Ectodermal cell (in vitro differentiated cells): ENCODE measurements at regions not wholly inside any gene's neighbourhood (a gene's known extent, or its start where the extent isn't known, plus 50 kb on each side); places are given as distances from the start of the nearest gene placed in this dataset.
"Not testable (repeated sequence)": the region's sequence is repeated elsewhere in the genome, so short reads cannot be mapped to it uniquely, and the experiment has no call there.

Experiments used
- H3K27ac ChIP-seq: 2 replicates; pipeline ENCODE4 v1.7.0; 2013; ENCODE audit warnings: mild to moderate bottlenecking, low read depth, low read length; ENCODE audit not compliant: insufficient read depth, poor library complexity, severe bottlenecking
- H3K27me3 ChIP-seq: 2 replicates; pipeline ENCODE4 v1.7.0; 2013; ENCODE audit warnings: mild to moderate bottlenecking, low read length; ENCODE audit not compliant: insufficient read depth, control insufficient read depth, poor library complexity, severe bottlenecking
- H3K36me3 ChIP-seq: one replicate; pipeline ENCODE4 v1.7.0; 2013; ENCODE audit warnings: low read length; ENCODE audit not compliant: control insufficient read depth, insufficient read depth
- H3K4me1 ChIP-seq: one replicate; pipeline ENCODE4 v1.7.0; 2013; ENCODE audit warnings: low read length; ENCODE audit not compliant: control insufficient read depth, insufficient read depth
- H3K4me3 ChIP-seq: 2 replicates; pipeline ENCODE4 v1.7.0; 2013; ENCODE audit warnings: low read depth, low read length, control low read depth; ENCODE audit not compliant: insufficient read depth
- H3K9me3 ChIP-seq: 2 replicates; pipeline ENCODE4 v1.7.0; 2013; ENCODE audit warnings: mild to moderate bottlenecking, low read length, moderate library complexity; ENCODE audit not compliant: control insufficient read depth
- WGBS, 2 experiments: methylation state at CpG; one replicate each; pipeline ENCODE4 v1.1.7; 2013; ENCODE audit warnings: missing lambda C conversion rate in 2 of 2; 5-methylcytosine and 5-hydroxymethylcytosine counted together

GRCh38 chr4:173651651-173652282 is 121.7 kb upstream of the HAND2 start:
- no peaks in the 10 kb centered on the region for H3K36me3 ChIP-seq
- 90 to 98% methylated on average over 7 of the region's 7 CpGs for WGBS, 2 experiments
- H3K27me3 ChIP-seq, result no peaks in the 10 kb centered on the region
- no peak overlapping the region for H3K4me3 ChIP-seq
- H3K9me3 ChIP-seq, result no peaks in the 10 kb centered on the region
- no peak overlapping the region for H3K27ac ChIP-seq
- no peaks in the 10 kb centered on the region for H3K4me1 ChIP-seq

DNA sequence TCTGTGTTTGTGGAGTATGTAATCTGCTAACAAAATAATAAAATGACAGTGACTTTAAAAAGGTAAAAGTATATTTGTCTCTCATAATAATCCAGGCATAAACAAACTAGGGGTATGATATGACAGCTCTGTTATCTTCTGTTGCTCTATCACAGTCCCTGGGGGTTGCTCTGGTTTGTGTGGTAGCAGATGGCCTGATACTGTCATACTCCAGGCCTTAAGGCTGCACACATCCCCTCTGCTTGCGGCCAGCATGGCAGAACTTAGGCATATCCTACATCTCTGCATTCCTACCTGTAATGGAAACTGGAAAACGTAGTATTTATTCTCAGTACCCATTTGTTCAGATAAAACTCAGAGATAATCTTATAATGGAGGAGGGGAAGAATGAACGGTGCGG is 117.9 kb upstream of the HAND2 start:
- Histone ChIP-seq H3K27ac (no peak overlapping the region), H3K9me3 (no peaks in the 10 kb centered on the region), H3K27me3 (no peaks in the 10 kb centered on the region), H3K4me1 (no peaks in the 10 kb centered on the region), H3K4me3 (no peak overlapping the region), H3K36me3 (no peaks in the 10 kb centered on the region)
- 92 to 97% methylated on average over 4 of the region's 4 CpGs for WGBS, 2 experiments

- H3K27me3 ChIP-seq, result no peaks in the 10 kb centered on the region
- H3K36me3 ChIP-seq, result no peaks in the 10 kb centered on the region
- no peak overlapping the region for H3K4me3 ChIP-seq
- no peaks in the 10 kb centered on the region for H3K9me3 ChIP-seq
- no peak overlapping the region for H3K27ac ChIP-seq
- H3K4me1 ChIP-seq, result no peaks in the 10 kb centered on the region
- 47 to 51% methylated on average over 2 of the region's 3 CpGs for WGBS, 2 experiments
Observed at GRCh38 chr4:173642509-173642908, 112.5 kb upstream of the HAND2 start.

DNA sequence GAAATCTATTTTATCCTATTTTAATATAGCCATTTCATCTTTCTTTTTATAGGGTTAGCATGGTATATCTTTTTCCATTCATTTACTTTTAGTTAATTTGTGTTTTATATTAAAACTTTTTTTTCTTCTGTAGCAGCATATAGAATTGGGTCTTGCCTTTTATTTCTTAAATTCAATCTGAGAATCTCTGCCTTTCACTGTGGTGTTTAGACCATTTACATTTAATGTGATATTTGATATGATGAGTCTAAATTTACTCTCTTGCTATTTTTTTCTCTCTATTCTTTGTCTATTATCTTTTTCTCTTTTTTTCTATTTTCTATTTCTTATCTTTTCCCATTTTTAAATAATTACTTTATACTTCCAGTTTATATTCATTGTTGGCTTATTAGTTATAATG is 105.4 kb upstream of the HAND2 start:
- no peaks in the 10 kb centered on the region for H3K9me3 ChIP-seq
- H3K4me1 ChIP-seq, result no peaks in the 10 kb centered on the region
- no peak overlapping the region for H3K27ac ChIP-seq
- no peaks in the 10 kb centered on the region for H3K27me3 ChIP-seq
- no peaks in the 10 kb centered on the region for H3K36me3 ChIP-seq
- no peak overlapping the region for H3K4me3 ChIP-seq

GRCh38 chr4:173626277-173626676 is 96.2 kb upstream of the HAND2 start:
- Histone ChIP-seq H3K27ac (no peak overlapping the region), H3K9me3 (no peaks in the 10 kb centered on the region), H3K4me3 (no peak overlapping the region), H3K4me1 (no peaks in the 10 kb centered on the region), H3K27me3 (no peaks in the 10 kb centered on the region), H3K36me3 (no peaks in the 10 kb centered on the region)
- 100% methylated on average over 1 of the region's 1 CpG; no CpG with 5 or more reads in 1 of the 2 experiments for WGBS, 2 experiments

DNA sequence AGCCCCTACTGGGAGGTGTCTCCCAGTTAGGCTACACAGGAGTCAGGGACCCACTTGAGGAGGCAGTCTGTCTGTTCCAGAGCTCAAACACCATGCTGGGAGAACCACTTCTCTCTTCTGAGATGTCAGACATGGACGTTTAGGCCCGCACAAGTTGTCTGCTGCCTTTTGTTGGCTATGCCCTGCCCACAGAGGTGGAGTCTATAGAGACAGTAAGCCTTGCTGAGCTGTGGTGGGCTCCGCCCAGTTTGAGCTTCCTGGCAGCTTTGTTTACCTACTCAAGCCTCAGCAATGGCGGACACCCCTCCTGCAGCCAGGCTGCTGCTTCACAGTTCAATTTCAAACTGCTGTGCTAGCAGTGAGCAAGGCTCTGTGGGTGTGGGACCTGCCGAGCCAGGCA is 88.6 kb upstream of the HAND2 start:
- H3K27me3 ChIP-seq, H3K4me3 ChIP-seq, H3K9me3 ChIP-seq, H3K36me3 ChIP-seq, H3K27ac ChIP-seq, H3K4me1 ChIP-seq: not testable (repeated sequence)
- 94 to 95% methylated on average over 5 of the region's 5 CpGs for WGBS, 2 experiments

- no peak overlapping the region for H3K27ac ChIP-seq
- no peaks in the 10 kb centered on the region for H3K9me3 ChIP-seq
- no peak overlapping the region for H3K4me3 ChIP-seq
- no peaks in the 10 kb centered on the region for H3K36me3 ChIP-seq
- no peaks in the 10 kb centered on the region for H3K4me1 ChIP-seq
- 72 to 84% methylated on average over 2 of the region's 2 CpGs for WGBS, 2 experiments
- no peaks in the 10 kb centered on the region for H3K27me3 ChIP-seq
Observed at GRCh38 chr4:173609158-173609557, 79.1 kb upstream of the HAND2 start.

DNA sequence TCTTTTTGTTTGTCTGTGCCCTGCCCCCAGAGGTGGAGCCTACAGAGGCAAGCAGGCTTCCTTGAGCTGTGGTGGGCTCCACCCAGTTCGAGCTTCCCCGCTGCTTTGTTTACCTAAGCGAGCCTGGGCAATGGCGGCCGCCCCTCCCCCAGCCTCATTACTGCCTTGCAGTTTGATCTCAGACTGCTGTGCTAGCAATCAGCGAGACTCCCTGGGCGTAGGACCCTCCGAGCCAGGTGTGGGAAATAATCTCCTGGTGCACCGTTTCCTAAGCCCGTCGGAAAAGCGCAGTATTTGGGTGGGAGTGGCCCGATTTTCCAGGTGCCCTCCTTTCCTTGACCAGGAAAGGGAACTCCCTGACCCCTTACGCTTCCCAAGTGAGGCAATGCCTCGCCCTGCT is 78.6 kb upstream of the HAND2 start:
- 19 to 23% methylated on average over 14 to 15 of the region's 15 CpGs for WGBS, 2 experiments

DNA sequence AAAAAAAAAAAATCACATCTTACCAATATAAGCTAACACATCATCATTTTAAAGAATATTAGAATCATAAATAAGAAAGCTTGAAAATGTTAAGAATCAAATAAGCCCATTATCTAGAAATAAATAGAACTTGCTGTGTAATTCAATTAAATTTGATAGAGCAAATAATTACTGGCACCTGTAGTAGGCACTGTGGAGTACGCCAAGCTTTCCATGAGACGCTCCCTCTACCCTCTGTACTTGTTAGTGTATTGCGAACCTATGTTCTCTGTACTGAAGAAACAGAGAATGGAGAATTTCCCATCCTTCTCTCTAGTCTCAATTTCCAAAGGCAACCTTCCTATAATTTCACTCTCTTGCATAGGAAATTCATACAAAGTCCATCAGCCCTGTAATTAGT is 61.7 kb upstream of the HAND2 start:
- H3K4me1 ChIP-seq, result no peaks in the 10 kb centered on the region
- 85 to 92% methylated on average over 3 of the region's 3 CpGs for WGBS, 2 experiments
- H3K27ac ChIP-seq, result no peak overlapping the region
- no peak overlapping the region for H3K4me3 ChIP-seq
- H3K36me3 ChIP-seq, result no peaks in the 10 kb centered on the region
- H3K27me3 ChIP-seq, result no peaks in the 10 kb centered on the region
- H3K9me3 ChIP-seq, result no peaks in the 10 kb centered on the region

More for the DNA sequence above, 78.6 kb upstream of the HAND2 start:
- not testable (repeated sequence) for H3K27me3 ChIP-seq, H3K4me3 ChIP-seq, H3K27ac ChIP-seq, H3K9me3 ChIP-seq, H3K4me1 ChIP-seq, H3K36me3 ChIP-seq

DNA sequence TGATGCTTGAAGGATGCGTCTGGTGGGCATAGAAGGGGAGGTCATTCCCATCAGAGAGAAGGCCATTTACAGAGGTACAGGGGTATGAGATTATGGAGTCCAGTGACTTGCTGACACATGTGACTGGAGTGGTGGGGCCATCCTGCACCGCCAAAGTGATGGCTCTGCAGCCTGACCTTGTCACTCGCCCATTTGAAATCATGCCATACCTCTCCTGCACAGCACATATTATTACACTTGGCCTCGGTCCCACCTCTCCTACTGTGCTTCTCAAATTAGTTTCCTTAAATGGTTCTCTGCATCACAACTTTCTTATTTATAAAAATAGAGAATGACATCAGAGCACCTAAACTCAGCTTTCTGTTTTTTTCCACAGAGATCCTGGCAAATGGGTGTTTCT is 60.7 kb upstream of the HAND2 start:
- no peaks in the 10 kb centered on the region for H3K4me1 ChIP-seq
- no peaks in the 10 kb centered on the region for H3K9me3 ChIP-seq
- H3K27me3 ChIP-seq, result no peaks in the 10 kb centered on the region
- H3K27ac ChIP-seq, result no peak overlapping the region
- H3K36me3 ChIP-seq, result no peaks in the 10 kb centered on the region
- 95 to 96% methylated on average over 4 of the region's 4 CpGs for WGBS, 2 experiments
- no peak overlapping the region for H3K4me3 ChIP-seq
